ENCODE measurements at regions not wholly inside any gene's neighbourhood (a gene's known extent, or its start where the extent isn't known, plus 50 kb on each side); places are given as distances from the start of the nearest gene placed in this dataset.
A peak's percentile ranks its signal among the peaks of the same experiment; 100 is the strongest.
"Not testable (repeated sequence)": the region's sequence is repeated elsewhere in the genome, so short reads cannot be mapped to it uniquely, and the experiment has no call there.

DNA sequence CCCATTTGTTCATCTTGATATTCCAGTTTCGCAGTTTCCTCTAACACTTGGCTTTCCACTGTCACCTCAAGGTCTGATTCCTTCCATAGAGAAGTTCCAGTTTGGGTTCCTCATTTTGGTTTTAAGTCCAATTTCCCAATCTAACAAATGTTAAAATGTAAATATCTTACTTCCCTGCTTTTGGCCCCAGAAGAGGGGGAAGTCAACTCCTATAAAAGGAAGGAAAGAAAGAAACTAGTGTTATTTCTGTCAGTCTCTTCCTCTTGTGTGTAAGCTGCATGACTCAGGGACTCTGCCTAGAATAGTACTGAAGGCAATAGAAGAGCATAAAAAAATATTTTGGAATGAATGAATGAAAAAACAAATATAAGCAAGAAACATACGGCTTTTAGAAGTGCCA lies 127.5 kb upstream of the CCNG1 start:
- no peak for DNase-seq

DNA sequence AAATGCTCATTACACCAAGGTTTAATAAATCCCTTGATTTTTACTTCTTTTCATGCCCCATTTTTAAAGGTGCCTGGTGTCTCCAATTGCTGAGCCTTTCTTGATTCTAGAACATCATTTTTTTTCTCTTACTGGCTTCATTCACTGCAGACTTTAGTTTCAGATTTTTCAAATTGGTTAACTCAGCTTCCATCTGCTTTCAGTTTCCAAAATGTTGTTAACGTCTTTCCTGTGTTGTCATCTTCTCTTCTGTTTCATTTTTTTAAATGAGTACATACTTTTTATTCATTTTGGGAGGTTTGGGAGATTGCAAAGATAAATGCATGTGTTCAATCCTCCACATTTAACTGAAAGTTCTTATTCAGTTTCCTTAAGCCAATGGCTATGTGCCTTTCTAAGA lies 126.4 kb upstream of the CCNG1 start:
- no peak for DNase-seq

DNA sequence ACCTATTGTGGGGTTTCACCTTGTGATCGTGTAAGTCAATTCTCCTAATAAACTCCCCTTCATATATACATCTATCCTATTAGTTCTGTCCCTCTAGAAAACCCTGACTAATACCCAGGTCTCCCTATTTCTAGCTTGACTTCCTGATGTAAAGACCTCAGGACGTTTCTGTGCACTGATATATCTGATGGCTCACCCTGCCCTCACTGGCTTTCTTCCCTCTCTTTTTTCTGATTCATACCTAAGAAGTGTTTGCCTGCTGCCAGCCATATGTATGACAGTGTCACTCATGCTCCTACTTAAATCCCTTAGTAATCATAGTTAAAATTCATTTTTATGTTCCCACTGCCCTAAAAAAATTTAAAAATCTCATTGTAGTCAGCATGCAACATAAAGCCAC lies 124.8 kb upstream of the CCNG1 start:
- DNase-seq: no peak

DNA sequence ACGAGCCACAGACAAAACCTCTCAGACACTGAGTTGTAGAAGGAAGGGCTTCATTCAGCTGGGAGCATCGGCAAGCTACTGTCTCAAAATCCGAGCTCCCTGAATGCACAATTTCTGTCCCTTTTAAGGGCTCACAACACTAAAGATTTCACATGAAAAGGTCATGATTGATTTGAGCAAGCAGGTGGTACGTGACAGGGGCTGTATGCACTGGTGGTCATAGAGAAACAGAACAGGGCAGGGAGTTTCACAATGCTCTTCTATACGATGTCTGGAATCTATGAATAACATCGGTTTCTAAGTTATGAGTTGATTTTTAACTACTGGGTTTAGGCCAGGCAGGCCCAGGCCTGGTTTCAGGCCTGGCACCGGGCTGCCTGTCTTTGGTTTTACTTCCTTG lies 124.3 kb upstream of the CCNG1 start:
- DNase-seq: not testable (repeated sequence)

DNA sequence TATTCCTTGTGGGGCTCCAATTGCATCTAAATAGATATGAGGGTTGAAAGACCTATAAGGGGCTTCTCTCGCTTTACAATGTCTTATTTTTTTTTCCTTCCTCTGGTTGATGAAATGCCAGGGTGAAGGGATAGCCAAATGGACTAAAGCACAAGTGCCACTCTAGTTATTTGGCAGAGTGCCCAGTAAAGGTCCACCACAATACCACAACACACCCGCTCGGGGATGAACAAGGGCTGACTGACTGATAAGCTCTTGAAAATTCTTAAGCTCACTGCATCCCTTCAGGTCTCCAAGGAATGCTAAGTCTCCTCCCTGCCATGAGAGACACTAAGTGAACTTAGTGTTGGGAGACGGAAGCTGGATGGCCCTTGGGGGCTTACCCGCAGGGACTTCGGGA lies 121.0 kb upstream of the CCNG1 start:
- not testable (repeated sequence) for DNase-seq

DNA sequence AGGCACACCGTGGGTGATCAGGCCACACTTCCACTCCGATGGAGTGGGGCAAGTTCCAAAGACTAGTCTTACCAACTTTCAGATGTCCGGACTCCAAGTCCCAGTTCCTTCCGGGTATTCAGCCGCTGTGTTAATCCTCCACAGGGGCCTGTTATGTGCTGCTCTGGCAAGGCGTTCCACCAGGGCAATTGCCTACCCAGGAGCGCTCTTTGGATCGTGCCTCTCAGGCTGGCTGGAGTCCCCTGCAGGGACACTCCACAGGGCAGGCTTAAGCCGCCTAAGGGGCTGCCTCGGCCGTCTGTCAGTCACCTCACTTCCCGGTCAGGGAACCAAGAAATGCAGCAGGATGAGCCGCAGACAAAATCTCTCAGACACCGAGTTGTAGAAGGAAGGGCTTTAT lies 118.7 kb upstream of the CCNG1 start:
- DNase-seq: no peak

DNA sequence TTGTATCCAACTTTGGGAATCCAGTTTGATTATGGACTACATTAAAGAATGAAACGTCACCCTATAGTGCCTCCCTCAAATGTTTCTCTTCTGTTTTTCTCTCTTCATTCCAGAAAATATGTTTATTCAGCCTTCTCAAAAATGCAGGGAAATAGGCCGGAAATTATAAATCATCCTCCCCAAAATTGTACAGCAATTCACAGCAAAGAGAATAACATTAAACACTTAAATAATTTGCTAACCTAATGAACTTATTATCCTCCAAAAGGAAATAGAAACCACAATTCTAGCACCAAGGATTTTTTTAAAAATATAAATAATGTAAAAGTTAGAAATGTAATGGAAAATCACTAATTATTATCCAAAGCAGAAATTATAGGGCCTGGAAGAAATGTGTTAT lies 115.9 kb upstream of the CCNG1 start:
- DNase-seq: no peak

DNA sequence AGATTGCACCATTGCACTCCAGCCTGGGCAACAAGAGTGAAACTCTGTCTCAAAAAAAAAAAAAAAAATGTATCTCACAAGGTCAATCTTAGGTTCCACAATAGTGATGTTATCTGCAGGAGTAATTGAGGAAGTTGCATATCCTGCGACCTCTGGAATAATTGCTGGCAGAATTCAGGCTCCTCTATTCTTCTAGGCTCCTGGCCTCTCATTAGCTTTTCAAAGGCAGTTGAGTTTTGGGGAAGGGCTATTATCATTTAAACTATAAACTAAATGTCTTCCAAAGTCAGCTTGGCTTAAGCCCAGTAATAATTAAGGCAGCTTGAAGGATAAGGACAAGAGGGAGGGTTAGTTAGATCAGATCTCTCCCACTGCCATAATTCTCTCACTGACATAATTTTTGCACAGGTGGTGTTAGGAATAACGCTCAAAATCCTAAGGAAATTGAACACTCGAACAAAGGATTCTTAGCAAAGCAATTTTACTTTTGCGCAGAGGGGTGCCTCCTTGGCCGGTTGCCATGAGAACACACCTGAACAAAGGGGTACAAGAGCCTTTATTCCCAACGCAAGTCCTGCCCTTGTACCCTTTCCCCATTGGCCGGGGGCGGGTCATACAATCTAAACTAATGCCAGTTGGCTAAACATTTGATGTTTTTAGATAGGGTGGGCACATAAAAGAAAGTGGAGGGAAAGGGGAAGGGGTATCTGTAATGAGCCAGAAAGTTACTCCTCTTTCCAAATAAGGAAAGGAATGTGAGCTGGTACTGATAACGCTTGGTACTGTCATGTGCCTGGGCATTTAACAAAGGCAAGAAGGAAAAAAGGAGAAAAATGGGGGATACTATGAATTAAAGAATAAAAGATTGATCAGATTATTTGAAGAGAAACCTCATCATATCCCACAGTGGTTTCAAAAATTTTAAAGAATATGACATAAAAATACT lies 106.4 kb upstream of the CCNG1 start:
- DNase-seq: no peak

DNA sequence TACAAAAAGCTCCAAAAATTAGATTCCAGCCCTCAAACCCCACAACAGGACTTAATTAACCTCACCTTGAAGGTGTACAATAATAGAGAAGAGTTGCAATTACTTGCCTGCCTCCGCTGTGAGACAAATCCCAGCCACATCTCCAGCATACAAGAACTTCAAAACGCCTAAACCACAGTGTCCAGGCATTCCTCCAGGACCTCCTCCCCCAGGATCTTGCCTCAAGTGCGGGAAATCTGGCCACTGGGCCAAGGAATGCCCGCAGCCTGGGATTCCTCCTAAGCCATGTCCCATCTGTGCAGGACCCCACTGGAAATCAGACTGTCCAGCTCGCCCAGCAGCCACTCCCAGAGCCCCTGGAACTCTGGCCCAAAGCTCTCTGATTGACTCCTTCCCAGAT lies 101.3 kb upstream of the CCNG1 start:
- DNase-seq: not testable (repeated sequence)

DNA sequence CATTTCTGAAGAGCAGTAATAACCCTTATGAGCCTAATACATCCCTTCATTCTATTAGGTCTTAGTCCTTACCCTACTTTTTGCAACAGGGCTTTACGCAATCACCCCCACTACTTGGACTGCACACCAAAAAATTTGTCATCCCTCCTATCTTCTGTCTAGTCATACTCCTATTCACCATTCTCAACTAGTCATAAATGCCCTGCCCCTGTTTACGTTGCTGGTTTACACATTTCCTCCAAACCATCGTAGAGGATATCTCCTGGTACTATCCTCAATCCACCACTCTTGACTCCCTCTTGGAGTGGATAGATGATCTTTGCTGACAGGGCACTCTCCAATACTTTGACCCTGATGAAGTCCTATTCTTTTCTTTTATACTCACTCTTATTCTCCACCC lies 98.2 kb upstream of the CCNG1 start:
- DNase-seq: no peak

DNA sequence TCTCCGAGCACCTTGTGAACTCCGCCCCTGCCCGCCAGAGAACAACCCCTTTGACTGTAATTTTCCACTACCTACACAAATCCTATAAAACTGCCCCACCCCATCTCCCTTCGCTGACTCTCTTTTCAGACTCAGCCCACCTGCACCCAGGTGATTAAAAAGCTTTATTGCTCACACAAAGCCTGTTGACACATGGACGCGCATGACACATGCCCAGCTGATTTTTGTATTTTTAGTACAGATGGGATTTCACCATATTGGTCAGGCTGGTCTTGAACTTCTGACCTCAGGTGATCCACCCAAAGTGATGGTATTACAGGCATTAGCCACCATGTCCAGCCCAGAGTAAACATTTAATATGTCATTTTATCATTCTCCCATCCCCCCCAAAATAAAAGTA lies 97.0 kb upstream of the CCNG1 start:
- DNase-seq: not testable (repeated sequence)

DNA sequence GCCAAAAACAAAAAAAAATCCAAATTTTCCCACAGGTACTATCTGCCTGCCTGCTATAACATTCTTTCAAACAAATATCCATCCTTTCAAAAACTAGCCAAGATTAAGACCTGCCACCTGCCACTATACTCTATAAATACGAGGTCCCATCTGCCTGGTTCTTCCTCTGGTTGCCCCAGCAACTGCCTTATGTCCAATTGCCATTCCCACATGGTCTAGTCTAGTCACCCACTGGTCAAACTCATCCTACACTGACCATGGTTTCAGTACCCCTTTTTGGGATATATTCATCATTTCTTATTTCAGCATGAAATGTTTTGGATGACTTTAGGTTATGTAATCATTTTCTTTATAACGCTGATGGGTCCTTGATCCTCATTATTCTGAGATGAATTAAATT lies 95.1 kb upstream of the CCNG1 start:
- DNase-seq: no peak

DNA sequence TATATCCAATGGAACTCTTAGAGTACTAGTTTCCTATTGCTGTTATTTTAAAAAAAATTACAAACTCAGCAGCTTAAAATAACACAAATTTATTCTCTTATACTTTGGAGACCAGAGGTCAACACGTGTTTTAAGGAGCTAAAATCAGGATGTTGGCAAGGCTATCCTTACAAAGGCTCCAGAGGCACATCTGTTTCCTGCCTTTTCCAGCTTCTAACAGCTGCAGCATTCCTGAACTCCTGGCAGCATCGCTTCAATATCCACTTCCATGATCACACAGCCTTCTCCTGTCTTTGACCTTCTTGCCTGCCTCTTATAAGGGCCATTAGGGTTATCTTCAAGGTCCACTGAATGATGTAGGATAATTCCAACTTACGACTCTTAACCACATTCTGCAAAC lies 92.2 kb upstream of the CCNG1 start:
- no peak for DNase-seq

DNA sequence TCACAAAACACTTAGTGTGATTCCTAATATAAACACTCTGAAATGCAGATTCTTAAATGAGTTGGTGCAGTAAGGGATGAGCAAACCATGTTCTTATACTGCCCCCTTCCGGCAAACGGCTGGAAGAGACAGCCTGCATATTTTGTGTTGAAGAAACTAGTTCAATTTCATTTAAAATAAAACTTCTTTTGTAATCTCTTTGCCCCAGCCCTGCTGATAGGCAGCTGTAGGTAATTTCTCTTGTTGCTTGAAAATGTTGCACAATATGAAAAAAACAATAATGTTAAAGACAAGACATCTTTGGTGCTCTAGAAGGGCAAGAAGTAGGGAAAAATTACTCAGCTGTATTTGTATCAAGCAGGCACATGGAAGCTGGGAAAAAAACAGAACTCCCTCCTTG lies 89.7 kb upstream of the CCNG1 start:
- DNase-seq: peak; percentile 26

DNA sequence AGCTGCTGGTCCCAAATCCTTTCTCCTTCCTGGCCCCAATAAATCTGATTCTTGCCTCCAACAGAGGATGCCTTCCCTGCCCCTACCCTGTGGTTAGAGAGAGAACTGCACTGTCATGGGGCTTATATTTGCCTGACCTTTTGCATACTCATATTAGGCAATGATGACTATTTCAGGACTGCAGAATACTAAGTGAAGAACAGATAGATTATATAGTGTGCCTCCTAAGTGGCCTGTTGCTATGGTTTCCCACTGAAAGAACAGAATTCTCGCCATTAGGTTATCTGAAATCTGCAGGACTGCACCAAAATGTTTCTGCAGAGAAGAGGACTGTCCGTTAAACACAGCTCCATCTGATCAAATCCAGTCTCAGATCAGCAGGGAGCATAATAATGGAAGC lies 87.3 kb upstream of the CCNG1 start:
- no peak for DNase-seq

DNA sequence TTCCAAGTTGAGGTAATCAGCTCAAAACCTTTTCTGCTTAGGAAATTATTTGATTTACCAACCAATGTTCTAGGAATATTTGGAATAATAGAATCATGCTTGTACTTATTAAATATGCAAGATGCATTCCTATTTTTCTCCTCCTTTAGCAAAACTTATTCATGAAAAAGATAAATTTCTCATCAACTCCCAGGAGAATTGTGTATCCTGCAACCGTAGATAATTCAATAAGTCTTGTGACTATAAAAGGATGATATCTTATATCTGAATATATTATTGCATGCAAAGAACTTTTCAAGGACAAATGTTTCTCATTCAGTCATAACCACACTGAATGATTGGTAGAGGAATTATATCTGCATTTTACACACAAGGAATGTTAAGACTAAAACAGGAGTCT lies 84.9 kb upstream of the CCNG1 start:
- no peak for DNase-seq

DNA sequence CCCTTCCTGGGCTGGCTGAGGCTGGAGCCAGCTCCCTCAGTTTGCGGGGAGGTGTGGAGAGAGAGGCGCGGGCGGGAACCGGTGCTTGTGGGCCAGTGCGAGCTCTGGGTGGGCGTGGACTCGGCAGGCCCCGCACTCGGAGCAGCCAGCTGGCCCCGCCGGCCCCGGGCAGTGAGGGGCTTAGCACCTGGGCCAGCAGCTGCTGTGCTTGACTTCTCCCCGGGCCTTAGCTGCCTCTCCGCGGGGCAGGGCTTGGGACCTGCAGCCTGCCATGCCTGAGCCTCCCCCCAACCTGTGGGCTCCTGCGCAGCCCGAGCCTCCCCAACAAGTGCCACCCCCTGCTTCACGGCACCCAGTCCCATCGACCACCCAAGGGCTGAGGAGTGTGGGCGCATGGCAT lies 81.6 kb upstream of the CCNG1 start:
- not testable (repeated sequence) for DNase-seq

DNA sequence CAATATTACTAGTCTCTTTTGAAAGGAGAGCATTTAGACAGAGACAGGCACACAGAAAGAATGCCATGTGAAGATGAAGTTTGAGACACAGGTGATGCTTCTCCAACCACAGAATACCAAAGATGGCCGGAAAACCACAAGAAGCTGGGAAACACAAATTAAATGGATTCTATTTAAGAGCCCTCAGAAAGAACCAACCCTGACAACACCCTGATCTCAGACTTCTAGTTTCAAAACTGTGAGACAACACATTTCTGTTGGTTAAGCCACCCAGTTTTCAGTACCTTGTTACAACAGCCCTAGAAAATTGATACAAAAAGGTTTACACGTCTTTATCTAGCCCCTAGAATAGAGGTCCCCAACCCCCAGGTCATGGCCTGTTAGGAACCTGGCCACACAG lies 79.8 kb upstream of the CCNG1 start:
- no peak for DNase-seq

DNA sequence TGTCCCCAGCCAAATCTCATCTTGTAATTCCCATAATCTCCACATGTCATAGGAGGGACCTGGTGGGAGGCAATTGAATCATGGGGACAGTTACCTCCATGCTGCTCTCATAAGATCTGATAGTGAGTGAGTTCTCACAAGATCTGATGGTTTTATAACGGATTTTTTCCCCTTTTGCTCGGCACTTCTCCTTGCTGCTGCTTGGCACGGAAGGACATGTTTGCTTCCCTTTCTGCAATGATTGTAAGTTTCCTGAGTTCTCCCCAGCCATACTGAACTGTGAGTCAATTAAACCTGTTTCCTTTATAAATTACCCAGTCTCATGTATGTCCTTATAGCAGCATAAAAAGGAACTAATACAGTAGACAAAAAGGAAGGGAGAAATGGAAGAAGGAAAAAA lies 76.7 kb upstream of the CCNG1 start:
- no peak for DNase-seq

DNA sequence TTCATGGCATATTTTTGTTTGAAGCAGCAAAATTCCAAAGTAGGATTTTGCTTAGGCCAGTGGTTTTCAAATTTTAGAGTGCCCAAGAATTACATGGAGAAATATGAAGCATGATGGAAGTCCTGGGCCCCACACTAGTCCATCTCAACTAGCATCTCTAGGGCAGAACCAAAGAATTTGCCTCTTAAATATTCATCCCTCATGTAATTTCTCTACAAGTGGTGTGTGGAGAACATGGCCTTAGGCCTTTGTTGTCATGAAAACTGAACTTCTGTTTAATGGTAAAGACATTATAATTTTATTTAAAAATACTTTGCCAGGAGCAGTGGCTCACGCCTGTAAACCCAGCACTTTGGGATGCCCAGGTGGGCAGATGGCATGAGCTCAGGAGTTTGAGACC lies 75.9 kb upstream of the CCNG1 start:
- DNase-seq: no peak

DNA sequence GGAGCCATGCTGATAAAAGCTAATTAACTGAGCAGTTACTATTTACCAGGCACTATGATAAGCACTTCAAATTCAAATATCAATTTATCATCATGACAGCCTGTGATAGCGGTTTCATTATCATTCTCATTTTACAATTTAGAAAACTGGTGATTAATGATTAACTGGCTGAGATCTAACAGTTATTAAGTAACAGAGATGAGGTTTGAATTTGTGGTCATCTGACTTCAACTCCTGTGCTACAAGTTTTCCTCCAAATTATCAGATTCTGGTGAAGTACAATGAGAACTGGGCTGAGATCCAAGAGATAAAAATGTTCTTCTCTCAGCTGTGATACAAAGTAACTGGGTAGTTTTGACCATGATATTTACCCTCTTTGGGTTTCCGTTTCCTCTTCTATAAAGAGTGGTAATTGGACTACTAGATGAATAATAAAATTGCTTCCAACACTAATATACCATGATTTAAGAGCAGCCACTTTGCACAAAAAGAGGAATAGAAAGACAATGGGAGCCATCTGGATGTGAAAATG lies 74.5 kb upstream of the CCNG1 start:
- DNase-seq: no peak

DNA sequence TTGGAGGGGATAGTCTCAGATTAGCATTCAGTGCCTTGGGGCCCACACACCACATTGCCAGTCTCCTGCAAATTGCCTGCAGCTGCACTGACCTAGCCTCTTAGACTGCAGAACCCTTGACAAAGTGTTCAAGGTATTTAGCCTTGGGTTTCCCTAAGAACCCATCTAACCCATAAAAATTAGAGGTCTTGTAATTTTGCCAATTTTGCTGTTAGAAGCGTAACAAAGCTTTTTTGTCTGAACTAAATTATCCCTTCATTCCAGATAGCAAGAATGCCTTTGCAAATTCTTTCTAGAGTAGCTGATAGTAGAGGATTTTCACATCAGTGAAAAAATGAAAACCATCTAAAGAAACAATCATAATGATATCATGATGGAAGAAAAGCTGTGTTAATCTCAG lies 74.0 kb upstream of the CCNG1 start:
- DNase-seq: no peak

DNA sequence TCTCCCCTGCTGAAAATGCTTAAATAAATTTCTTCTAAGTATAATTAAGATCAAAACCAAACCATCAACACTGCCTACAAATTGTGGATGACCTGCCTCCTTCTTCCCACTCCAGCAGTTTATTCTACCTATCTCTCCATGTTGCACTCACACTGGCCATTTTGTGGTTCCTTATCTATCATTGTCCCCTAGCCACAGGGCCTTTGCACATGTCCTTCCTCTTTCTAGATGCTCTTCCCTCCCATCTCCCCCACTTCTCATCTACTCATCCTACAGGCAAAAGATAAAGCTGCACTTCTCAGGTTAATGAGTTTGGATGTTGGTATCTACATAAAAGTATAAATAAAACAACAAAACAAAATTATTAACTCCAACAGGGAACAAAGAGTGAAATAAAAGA lies 70.6 kb upstream of the CCNG1 start:
- DNase-seq: no peak

DNA sequence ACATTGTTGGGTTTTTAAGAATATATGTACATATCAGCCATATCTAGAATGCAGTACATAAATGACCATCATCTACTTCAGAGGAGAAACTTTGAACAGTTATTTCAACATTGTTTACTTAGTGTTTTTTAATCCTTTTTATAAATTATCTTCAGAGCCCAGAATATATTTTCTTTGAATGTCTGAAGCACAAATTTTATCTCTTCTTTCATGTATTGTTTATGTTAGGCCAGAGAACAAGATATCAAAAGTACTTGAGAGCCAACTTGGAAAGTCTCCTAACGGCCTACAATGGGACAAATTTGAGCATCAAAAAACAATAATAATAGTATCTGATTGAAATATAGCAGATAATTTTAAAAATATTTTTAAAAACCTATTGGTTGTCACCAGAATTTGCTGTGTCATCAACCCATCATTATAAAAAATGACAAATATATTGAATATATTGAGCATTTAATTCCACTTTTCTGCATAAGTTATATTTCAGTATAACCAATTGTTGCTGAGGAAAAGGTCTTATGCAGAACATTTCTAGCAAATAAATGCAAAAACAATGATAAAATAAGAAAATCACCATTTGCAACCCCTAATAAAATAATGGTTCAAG lies 67.5 kb upstream of the CCNG1 start:
- DNase-seq: no peak
